NT2/D1 (cell line): ENCODE measurements at regions not wholly inside any gene's neighbourhood (a gene's known extent, or its start where the extent isn't known, plus 50 kb on each side); places are given as distances from the start of the nearest gene placed in this dataset.

Experiments
- SUZ12 ChIP-seq: IDR thresholded peaks from 2 replicates; pipeline ENCODE4 v1.6.1; 2011; ENCODE audit not compliant: insufficient read length, insufficient read depth; ENCODE audit errors: extremely low read depth
- YY1 ChIP-seq: IDR thresholded peaks from 2 replicates; pipeline ENCODE4 v1.6.1; 2011; ENCODE audit not compliant: insufficient read length, insufficient read depth
- ZNF274 ChIP-seq: IDR thresholded peaks from 2 replicates; pipeline ENCODE4 v1.6.1; 2011; ENCODE audit warnings: mild to moderate bottlenecking, low read depth, low read length

DNA sequence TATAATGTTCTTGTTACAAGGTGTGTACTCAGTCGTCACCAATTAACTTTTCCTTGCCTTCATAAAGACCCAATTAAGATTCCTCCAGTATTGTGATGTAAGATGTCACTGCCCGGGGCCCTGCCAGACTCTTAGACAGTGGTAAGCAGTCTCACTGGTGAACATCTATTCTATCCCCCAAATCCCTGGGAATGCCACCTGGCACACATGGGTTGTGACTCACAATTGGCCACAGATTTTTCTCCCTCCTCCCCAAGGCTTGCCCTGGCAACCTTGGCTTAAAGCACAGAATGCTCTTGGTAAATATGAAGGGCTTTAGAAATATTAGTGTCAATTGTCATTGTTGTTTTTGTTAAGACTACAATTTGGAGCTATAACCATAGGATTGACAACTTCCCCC lies 287.9 kb downstream of the ETAA1 start:
- TF ChIP-seq YY1 (no peak), ZNF274 (no peak), SUZ12 (no peak)
